H1 (cell line): ENCODE measurements at regions not wholly inside any gene's neighbourhood (a gene's known extent, or its start where the extent isn't known, plus 50 kb on each side); places are given as distances from the start of the nearest gene placed in this dataset.

ENCODE experiments used
- CTCF ChIP-seq, 3 experiments: IDR thresholded peaks; 1 replicate in 2 of 3; 2 replicates in 1 of 3; pipeline versions ENCODE4 v1.5.1 to v1.6.1; 2011; ENCODE audit warnings: low read length in 3 of 3, mild to moderate bottlenecking in 3 of 3, inconsistent platforms in 2 of 3, low read depth in 1 of 3, moderate library complexity in 1 of 3; ENCODE audit not compliant: insufficient read depth in 1 of 3; ENCODE audit errors: control extremely low read depth in 1 of 3
- EP300 ChIP-seq, 2 experiments: IDR thresholded peaks; 1 replicate in 1 of 2; 2 replicates in 1 of 2; pipeline ENCODE4 v1.6.1; 2011 to 2012; ENCODE audit warnings: low read depth in 2 of 2, low read length in 2 of 2, mild to moderate bottlenecking in 2 of 2, borderline replicate concordance in 1 of 2, inconsistent platforms in 1 of 2, moderate library complexity in 1 of 2
- TAF1 ChIP-seq: IDR thresholded peaks from 2 replicates; pipeline ENCODE4 v1.6.1; 2011; ENCODE audit warnings: mild to moderate bottlenecking, low read depth, low read length

- TF ChIP-seq EP300 (IDR thresholded peaks at IDR 0.05; ENCODE audit: borderline replicate concordance in 1 of 2, low read depth in 2 of 2, low read length in 2 of 2) (no peak), TAF1 (no peak), CTCF (IDR thresholded peaks at IDR 0.05; ENCODE audit: control extremely low read depth in 1 of 3, insufficient read depth in 1 of 3, low read depth in 1 of 3, low read length in 3 of 3) (no peak)
These were observed 243.8 kb upstream of the CHST9 start for GRCh38 chr18:27428716-27429475.
